ENCODE measurements at regions not wholly inside any gene's neighbourhood (a gene's known extent, or its start where the extent isn't known, plus 50 kb on each side); places are given as distances from the start of the nearest gene placed in this dataset.

DNA sequence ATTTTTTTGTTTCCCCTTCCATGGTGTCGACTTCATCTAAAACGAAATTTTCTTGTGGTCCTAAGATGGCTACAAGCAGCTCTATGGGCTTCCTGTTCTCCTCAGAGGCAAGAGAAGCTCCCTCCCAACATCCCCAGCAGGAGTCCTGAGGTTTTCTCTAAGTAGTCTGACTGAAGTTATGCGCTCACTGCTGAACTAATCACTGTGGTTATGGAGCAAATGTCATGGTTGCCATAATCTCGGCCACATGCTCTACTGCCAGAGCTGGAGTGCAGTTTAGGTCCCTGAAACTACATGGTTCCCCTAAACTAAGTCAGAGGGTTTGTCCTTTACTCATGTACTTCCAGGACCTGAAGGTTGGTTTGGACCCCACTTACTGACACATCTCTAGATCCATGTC is 68.0 kb upstream of the MAMDC2 start:
- TF ChIP-seq RFX5 (IDR thresholded peaks at IDR 0.05; ENCODE audit: low read depth, low read length) (no peak), POLR2A (IDR thresholded peaks at IDR 0.05; ENCODE audit: low read depth, low read length) (no peak), RAD21 (IDR thresholded peaks at IDR 0.05; ENCODE audit: low read length) (no peak), FOS (IDR thresholded peaks at IDR 0.05; ENCODE audit: low read depth, low read length) (no peak), MXI1 (IDR thresholded peaks at IDR 0.05; ENCODE audit: borderline replicate concordance, low read depth, low read length) (no peak), RCOR1 (IDR thresholded peaks at IDR 0.05; ENCODE audit: insufficient replicate concordance, low read length) (no peak), MAZ (IDR thresholded peaks at IDR 0.05; ENCODE audit: borderline replicate concordance, low read depth, low read length) (no peak), CHD1 (IDR thresholded peaks at IDR 0.05; ENCODE audit: low read depth, low read length) (no peak), BHLHE40 (IDR thresholded peaks at IDR 0.05; ENCODE audit: low read depth, low read length) (no peak), NFE2L2 (IDR thresholded peaks at IDR 0.05; ENCODE audit: low read depth, low read length) (no peak)
- TF ChIP-seq, protein P1, sequence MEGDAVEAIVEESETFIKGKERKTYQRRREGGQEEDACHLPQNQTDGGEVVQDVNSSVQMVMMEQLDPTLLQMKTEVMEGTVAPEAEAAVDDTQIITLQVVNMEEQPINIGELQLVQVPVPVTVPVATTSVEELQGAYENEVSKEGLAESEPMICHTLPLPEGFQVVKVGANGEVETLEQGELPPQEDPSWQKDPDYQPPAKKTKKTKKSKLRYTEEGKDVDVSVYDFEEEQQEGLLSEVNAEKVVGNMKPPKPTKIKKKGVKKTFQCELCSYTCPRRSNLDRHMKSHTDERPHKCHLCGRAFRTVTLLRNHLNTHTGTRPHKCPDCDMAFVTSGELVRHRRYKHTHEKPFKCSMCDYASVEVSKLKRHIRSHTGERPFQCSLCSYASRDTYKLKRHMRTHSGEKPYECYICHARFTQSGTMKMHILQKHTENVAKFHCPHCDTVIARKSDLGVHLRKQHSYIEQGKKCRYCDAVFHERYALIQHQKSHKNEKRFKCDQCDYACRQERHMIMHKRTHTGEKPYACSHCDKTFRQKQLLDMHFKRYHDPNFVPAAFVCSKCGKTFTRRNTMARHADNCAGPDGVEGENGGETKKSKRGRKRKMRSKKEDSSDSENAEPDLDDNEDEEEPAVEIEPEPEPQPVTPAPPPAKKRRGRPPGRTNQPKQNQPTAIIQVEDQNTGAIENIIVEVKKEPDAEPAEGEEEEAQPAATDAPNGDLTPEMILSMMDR (conservative IDR thresholded peaks at IDR 0.05; ENCODE audit: low read depth, low read length), result no peak
- TF ChIP-seq, protein P2, sequence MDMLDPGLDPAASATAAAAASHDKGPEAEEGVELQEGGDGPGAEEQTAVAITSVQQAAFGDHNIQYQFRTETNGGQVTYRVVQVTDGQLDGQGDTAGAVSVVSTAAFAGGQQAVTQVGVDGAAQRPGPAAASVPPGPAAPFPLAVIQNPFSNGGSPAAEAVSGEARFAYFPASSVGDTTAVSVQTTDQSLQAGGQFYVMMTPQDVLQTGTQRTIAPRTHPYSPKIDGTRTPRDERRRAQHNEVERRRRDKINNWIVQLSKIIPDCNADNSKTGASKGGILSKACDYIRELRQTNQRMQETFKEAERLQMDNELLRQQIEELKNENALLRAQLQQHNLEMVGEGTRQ (IDR thresholded peaks at IDR 0.05; ENCODE audit: low read depth, low read length), result no peak
